HG03159 (cell line): ENCODE measurements at regions not wholly inside any gene's neighbourhood (a gene's known extent, or its start where the extent isn't known, plus 50 kb on each side); places are given as distances from the start of the nearest gene placed in this dataset.

ENCODE experiments used
- ATAC-seq: cut with Tn5 transposase; IDR thresholded peaks from one replicate; pipeline ENCODE4 v1.9.1; 2021; ENCODE audit warnings: mild to moderate bottlenecking, moderate library complexity; ENCODE audit not compliant: unreplicated experiment

DNA sequence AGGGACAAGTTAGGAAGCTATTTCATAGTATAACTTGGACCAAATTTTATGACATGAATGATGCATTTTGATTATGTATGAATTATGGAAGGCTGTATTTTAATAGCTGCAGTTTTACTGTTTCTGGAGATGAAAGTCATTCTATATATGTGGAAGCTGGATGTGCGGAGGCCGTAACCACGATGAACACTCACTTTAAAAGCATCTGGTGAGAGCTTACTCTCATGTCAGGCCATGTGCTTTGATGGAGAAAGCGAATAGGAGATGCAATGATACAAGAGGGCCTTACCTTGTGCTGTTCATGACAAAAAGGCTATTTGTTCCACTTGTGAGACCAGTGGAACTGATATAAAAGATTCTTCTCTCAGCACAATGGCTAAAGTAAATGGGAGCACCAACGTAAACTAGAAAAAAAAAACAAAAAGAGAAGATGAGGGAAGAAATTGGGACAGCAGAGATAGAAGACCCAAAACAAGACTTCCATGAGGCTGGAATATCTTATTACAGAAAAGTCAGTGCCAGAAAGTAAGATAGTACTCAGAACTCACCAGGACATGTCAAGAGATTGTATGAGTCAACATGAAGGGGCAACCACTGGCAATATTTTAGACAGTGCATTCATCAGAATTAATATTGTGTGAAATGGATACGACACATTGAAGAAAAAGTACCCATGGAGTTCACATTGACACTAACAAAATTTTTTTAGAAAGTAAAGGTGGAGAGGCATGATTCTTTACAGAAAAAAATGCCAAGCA is 63.3 kb upstream of the GAB1 start:
- no peak for ATAC-seq

GRCh38 chr4:143280861-143281260 is 55.8 kb upstream of the GAB1 start:
- no peak for ATAC-seq

DNA sequence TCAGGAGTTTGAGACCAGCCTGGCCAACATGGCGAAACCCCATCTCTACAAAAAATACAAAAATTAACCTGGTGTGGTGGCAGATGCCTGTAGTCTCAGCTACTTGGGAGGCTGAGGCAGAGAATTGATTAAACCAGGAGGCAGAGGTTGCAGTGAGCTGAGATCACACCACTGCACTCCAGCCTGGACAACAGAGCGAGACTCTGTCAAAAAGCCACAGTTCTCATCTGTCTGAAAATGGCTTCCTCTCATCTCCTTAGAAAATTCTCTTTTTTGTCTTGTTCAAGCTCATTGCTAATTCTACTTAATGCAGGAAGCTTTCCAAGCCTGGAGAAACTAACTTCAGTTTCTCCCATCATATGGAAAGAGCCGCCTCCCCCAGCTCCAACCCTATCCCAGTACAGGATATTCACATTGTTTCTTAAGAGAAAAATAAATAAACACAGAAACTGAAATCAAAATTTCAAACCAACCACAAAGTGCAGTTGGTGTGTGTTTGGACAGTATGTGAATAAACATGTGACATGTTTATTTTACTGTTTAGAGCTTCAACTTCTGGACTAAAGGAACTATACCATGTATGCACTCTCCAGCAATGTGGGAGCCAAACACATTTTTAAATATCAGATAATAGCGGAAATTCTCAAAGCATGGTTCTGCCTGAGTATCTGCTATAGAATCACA is 55.0 kb upstream of the GAB1 start:
- peak; percentile 80 for ATAC-seq

DNA sequence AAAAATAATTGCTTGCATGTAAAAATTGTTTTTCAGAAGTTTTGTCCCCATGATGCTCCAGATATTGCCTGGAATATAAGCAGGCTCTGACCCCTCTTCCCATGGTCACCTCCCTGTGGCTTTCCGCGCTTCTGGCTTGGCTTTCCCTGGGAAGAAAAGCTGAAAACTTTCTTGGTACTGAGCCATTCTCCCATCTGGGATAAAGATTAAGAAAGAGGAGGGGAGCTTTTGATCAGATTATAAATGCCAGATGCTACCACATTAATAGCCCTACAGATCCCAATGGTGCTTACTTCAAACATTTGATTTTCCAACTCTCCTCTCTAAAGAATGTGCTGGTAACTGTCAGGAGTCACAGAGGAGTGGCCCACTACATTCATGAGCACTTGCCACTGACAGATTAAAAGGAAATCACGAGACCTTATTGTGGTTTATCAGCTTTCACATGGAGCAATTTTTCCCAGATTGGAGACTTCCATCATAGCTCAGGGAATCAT is 54.4 kb upstream of the GAB1 start:
- ATAC-seq: no peak

DNA sequence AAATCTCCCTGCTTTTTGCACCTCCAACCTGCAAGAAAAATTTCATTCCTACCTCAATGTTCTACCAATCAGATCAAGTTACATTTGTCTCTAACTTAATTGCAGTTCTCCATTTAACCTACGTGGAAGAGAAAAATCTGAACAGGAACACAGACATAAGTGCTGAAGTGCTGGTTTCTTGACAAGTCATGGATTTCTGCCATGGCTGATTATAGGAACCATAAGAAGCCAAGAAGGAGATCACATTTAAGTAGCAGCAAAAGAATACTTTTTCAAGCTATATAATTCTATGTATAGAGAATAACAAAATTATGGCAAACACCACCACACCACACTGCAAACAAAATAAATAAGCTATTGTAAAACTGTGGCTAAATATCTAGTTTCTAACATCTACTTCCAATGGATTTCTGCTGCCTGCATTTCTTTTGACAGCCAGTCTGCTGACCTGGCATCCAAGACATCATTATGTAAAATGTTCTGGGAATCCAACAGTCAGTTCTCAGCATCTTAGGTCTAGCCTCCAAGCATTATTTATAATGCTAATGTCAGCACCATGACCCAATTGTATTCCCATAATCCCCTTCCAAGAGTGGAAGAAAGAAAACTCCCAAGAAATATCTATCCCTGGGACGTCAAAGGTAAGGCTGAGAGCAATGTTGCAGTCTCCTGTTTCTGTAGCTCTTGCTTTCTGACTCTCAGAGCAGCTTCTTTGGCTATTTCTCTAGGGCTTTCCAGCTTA is 50.8 kb upstream of the GAB1 start:
- ATAC-seq: no peak

- ATAC-seq: no peak
Observed at GRCh38 chr4:143286701-143287571, 49.7 kb upstream of the GAB1 start.
